ENCODE measurements at regions not wholly inside any gene's neighbourhood (a gene's known extent, or its start where the extent isn't known, plus 50 kb on each side); places are given as distances from the start of the nearest gene placed in this dataset.

DNA sequence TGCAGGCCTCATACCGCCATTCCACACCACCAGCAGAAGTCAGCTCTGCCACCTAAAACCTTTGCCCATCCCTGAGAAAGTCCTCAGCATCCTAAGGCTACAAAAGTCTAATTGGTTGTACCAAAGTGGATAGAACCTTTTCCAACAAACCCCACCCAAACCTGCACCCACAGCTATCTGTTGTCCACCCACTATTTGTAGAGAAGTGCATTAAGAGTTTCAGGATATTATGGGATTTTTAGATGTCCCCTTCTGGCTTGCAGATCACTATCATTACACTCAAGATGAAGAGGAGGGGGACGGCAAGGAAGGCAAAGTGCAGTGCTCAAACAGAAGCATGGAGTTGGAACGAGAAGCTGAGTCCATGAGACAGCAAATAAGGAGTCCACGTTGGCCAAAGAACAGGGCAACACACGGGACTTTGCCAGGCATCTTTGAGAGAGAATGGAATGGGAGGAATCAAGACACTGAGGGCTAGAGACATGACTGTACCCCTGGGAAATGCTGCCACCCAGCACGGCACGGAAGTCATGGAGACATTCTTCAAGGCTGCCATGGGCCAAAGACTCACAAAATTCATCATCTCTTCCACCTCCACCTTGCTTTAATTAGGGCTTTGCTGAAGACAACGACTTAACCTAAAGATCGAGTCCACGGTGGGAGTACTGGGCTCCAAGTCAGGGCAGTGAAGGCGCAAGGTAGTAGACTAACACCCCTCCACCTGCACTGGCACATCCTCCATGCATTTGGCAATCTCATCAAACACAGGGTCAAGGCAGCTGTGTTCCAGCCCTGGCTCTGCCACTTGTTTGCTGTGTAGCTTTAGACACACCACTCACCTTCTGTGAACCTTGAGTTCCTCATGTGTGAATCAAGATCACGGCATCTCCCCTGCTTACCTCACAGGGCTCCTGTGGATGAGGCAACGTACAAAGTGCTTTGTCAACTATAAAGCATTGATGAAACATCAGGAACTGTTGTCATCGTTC is 112.9 kb upstream of the TMEM45B start:
- H3K4me3 ChIP-seq (ENCODE audit: low read depth, low read length), result no peak overlapping the region
- TF ChIP-seq, protein P1, sequence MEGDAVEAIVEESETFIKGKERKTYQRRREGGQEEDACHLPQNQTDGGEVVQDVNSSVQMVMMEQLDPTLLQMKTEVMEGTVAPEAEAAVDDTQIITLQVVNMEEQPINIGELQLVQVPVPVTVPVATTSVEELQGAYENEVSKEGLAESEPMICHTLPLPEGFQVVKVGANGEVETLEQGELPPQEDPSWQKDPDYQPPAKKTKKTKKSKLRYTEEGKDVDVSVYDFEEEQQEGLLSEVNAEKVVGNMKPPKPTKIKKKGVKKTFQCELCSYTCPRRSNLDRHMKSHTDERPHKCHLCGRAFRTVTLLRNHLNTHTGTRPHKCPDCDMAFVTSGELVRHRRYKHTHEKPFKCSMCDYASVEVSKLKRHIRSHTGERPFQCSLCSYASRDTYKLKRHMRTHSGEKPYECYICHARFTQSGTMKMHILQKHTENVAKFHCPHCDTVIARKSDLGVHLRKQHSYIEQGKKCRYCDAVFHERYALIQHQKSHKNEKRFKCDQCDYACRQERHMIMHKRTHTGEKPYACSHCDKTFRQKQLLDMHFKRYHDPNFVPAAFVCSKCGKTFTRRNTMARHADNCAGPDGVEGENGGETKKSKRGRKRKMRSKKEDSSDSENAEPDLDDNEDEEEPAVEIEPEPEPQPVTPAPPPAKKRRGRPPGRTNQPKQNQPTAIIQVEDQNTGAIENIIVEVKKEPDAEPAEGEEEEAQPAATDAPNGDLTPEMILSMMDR (IDR thresholded peaks at IDR 0.05; ENCODE audit: control insufficient read depth, extremely low read depth, insufficient read depth), result no peak
- DNase-seq (ENCODE audit: low read depth), result no peak

DNA sequence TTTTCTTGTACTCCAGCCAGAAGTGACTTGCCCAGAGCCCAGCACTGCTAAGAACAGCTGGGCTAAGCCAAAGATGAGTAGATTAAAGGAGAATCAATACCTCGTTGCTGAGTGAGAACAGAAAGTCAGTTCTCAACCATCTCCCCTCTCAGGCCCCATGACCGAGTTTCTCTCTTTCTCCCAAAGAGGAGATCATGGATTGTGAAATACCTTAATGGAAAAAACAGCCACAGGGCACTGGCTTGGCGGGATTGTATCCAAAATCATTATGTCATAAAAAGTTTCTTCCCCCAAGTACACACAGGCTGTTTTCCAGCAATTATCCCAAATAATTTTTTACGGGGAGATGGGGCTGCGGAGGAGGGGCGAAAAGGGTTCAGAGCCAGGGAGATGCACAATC is 111.8 kb upstream of the TMEM45B start:
- no peak overlapping the region for H3K4me3 ChIP-seq (ENCODE audit: low read depth, low read length)
- TF ChIP-seq, protein P1 (IDR thresholded peaks at IDR 0.05; ENCODE audit: control insufficient read depth, extremely low read depth, insufficient read depth), result no peak
- DNase-seq (ENCODE audit: low read depth), result no peak

DNA sequence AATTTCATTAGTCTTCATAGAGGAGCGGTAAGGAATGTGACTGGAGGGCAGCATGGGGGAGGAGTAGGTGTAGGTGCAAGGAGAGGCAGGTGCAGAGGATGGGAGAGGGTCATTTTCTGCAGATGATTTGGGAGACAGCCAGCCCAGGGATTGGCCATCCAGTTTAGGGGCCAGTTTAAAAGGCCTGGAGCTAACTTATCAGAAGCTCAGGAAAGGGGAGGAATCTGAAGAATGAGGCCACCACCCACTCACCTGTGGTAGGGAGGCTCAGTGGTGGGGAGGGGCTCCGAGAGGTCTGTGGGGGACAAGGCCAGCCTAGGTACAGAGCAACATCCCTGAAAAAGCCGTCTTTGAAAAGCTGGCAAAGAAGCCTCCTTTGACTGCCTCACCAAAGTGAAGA is 110.8 kb upstream of the TMEM45B start:
- TF ChIP-seq, protein P1 (IDR thresholded peaks at IDR 0.05; ENCODE audit: control insufficient read depth, extremely low read depth, insufficient read depth), result no peak
- no peak overlapping the region for H3K4me3 ChIP-seq (ENCODE audit: low read depth, low read length)
- no peak for DNase-seq (ENCODE audit: low read depth)

DNA sequence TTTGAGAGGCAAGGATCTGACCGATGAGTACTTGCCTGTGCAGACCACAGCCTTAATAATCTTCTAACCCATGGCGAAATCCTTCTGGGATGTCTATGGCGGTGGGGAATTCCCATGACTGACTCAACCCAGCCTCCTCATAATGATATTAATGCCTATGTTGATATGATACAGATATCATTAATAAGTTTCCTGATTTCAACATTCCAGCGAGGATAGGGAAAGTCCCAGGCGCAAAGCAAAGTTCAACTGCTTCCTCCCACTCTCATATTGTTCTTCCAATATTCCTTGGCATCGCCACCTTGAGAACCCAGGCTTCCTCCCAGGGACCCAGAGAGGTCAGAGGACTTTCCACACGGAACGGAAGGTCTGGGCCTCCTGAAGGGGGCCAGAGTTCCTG is 110.3 kb upstream of the TMEM45B start:
- DNase-seq (ENCODE audit: low read depth), result no peak
- TF ChIP-seq, protein P1 (IDR thresholded peaks at IDR 0.05; ENCODE audit: control insufficient read depth, extremely low read depth, insufficient read depth), result no peak
- no peak overlapping the region for H3K4me3 ChIP-seq (ENCODE audit: low read depth, low read length)

DNA sequence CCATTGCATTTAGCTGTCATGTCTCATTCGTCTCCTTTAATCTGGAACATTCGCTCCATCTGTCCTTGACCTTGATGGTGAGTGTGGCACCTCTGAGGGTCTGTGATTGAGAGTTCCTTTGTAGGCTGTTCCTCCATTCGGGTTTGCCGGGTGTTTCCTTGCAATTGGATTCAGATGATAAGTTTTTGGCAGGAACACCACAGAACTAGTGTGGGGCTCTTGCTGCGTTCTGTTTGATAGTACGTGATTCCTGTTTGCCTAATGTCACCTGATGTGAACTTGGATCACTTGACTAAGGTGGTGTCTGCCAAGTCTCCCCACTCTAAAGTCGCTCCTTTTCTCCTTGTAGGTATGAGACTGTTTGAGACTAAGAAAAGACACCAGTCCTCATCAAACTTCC is 109.7 kb upstream of the TMEM45B start:
- DNase-seq (ENCODE audit: low read depth), result no peak
- TF ChIP-seq, protein P1 (IDR thresholded peaks at IDR 0.05; ENCODE audit: control insufficient read depth, extremely low read depth, insufficient read depth), result no peak
- no peak overlapping the region for H3K4me3 ChIP-seq (ENCODE audit: low read depth, low read length)

DNA sequence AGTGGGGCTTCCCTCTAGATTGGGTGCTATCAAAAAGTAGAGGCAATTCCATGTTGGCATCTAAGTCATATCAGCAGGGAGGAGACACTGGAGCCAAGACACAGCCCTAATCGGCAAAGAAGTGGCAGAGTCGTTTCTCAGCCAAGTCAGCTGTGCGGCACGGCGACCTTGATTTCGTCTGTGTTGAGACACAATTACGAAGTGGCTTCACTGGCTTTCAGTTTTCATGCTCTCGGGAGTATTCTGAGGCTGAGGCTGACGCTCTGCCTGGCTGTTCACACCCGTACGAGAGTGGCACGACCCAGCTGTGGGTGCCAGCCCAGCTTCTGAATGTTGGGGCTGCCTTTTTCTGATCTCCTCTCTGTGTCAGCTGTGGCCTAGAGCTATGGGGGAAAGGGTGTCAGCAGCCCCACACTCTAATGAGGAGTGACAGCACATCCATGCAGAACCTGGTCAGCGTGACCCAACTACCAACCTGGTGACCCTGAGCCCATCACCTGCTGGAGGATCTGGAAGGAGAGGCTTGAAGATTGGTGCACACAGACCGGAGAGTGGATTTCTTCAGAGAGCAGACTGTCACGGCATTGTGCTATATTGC is 105.7 kb upstream of the TMEM45B start:
- DNase-seq (ENCODE audit: low read depth), result no peak
- TF ChIP-seq, protein P1 (IDR thresholded peaks at IDR 0.05; ENCODE audit: control insufficient read depth, extremely low read depth, insufficient read depth), result no peak
- no peak overlapping the region for H3K4me3 ChIP-seq (ENCODE audit: low read depth, low read length)
